Left forelimb (tissue), 1 donor: ENCODE measurements at regions not wholly inside any gene's neighbourhood (a gene's known extent, or its start where the extent isn't known, plus 50 kb on each side); places are given as distances from the start of the nearest gene placed in this dataset.

Source experiments
- DNase-seq: peaks from one replicate; pipeline ENCODE4 v3.0.0-alpha.2; 2018; ENCODE audit warnings: low spot score

- DNase-seq, result no peak
Measured at GRCh38 chr16:65547772-65548446, 426.0 kb upstream of the CDH11 start.

GRCh38 chr16:65546353-65546791, 424.5 kb upstream of the CDH11 start:
- DNase-seq, result no peak

- no peak for DNase-seq
Measured at GRCh38 chr16:65545413-65545956, 423.6 kb upstream of the CDH11 start.

- no peak for DNase-seq
Measured at GRCh38 chr16:65543781-65544740, 422.2 kb upstream of the CDH11 start.

GRCh38 chr16:65541646-65542045, 419.8 kb upstream of the CDH11 start:
- no peak for DNase-seq

- no peak for DNase-seq
Measured at GRCh38 chr16:65540901-65541300, 419.0 kb upstream of the CDH11 start.

GRCh38 chr16:65538976-65539375, 417.1 kb upstream of the CDH11 start:
- DNase-seq, result no peak

GRCh38 chr16:65537336-65537735, 415.5 kb upstream of the CDH11 start:
- DNase-seq, result no peak

- no peak for DNase-seq
Measured at GRCh38 chr16:65534121-65534528, 412.3 kb upstream of the CDH11 start.

- no peak for DNase-seq
Measured at GRCh38 chr16:65532846-65533245, 411.0 kb upstream of the CDH11 start.

- no peak for DNase-seq
Measured at GRCh38 chr16:65532258-65532657, 410.4 kb upstream of the CDH11 start.

GRCh38 chr16:65531475-65531874, 409.6 kb upstream of the CDH11 start:
- DNase-seq, result no peak

- DNase-seq, result no peak
Measured at GRCh38 chr16:65525707-65526106, 403.8 kb upstream of the CDH11 start.

GRCh38 chr16:65524997-65525396, 403.1 kb upstream of the CDH11 start:
- peak; percentile 74 for DNase-seq

- DNase-seq, result no peak
Measured at GRCh38 chr16:65524231-65524630, 402.4 kb upstream of the CDH11 start.

GRCh38 chr16:65523283-65523944, 401.6 kb upstream of the CDH11 start:
- no peak for DNase-seq

- DNase-seq, result no peak
Measured at GRCh38 chr16:65522412-65522811, 400.5 kb upstream of the CDH11 start.

- no peak for DNase-seq
Measured at GRCh38 chr16:65521633-65522328, 399.9 kb upstream of the CDH11 start.

- DNase-seq, result no peak
Measured at GRCh38 chr16:65519402-65519801, 397.5 kb upstream of the CDH11 start.

- DNase-seq, result no peak
Measured at GRCh38 chr16:65515193-65515592, 393.3 kb upstream of the CDH11 start.

GRCh38 chr16:65510850-65511249, 389.0 kb upstream of the CDH11 start:
- no peak for DNase-seq

GRCh38 chr16:65510241-65510640, 388.4 kb upstream of the CDH11 start:
- DNase-seq, result no peak
